ENCODE measurements at regions not wholly inside any gene's neighbourhood (a gene's known extent, or its start where the extent isn't known, plus 50 kb on each side); places are given as distances from the start of the nearest gene placed in this dataset.
"Not testable (repeated sequence)": the region's sequence is repeated elsewhere in the genome, so short reads cannot be mapped to it uniquely, and the experiment has no call there.

GRCh38 chr13:44129418-44129817 lies 244.2 kb upstream of the SERP2 start:
- DNase-seq, result no peak

GRCh38 chr13:44131069-44131614 lies 242.5 kb upstream of the SERP2 start:
- DNase-seq, result no peak

GRCh38 chr13:44132710-44133109 lies 240.9 kb upstream of the SERP2 start:
- peak; percentile 92 to 100 for DNase-seq

GRCh38 chr13:44133626-44134025 lies 240.0 kb upstream of the SERP2 start:
- DNase-seq, result peak; percentile 57 to 81

GRCh38 chr13:44135566-44135965 lies 238.1 kb upstream of the SERP2 start:
- DNase-seq, result peak; percentile 53 to 80

GRCh38 chr13:44136696-44137268 lies 236.8 kb upstream of the SERP2 start:
- peak; percentile 29 to 78 for DNase-seq

GRCh38 chr13:44137466-44137865 lies 236.2 kb upstream of the SERP2 start:
- DNase-seq, result no peak

- DNase-seq, result no peak
Measured at GRCh38 chr13:44140146-44140545, 233.5 kb upstream of the SERP2 start.

- peak; percentile 19 to 52 for DNase-seq
Measured at GRCh38 chr13:44140888-44141724, 232.5 kb upstream of the SERP2 start.

GRCh38 chr13:44141725-44142539 lies 231.7 kb upstream of the SERP2 start:
- peak; percentile 95 to 99 for DNase-seq

GRCh38 chr13:44142540-44142867 lies 231.1 kb upstream of the SERP2 start:
- no peak for DNase-seq

- DNase-seq, result no peak
Measured at GRCh38 chr13:44142941-44143665, 230.5 kb upstream of the SERP2 start.

- DNase-seq, result peak in 1 of 2 donors; percentile 42
Measured at GRCh38 chr13:44146138-44146537, 227.5 kb upstream of the SERP2 start.

- no peak for DNase-seq
Measured at GRCh38 chr13:44147233-44147632, 226.4 kb upstream of the SERP2 start.

- DNase-seq, result no peak
Measured at GRCh38 chr13:44147648-44148047, 226.0 kb upstream of the SERP2 start.

- DNase-seq, result no peak
Measured at GRCh38 chr13:44148159-44148914, 225.3 kb upstream of the SERP2 start.

- not testable (repeated sequence) for DNase-seq
Measured at GRCh38 chr13:44149231-44149630, 224.4 kb upstream of the SERP2 start.

GRCh38 chr13:44149821-44150220 lies 223.8 kb upstream of the SERP2 start:
- no peak for DNase-seq

GRCh38 chr13:44151474-44151873 lies 222.2 kb upstream of the SERP2 start:
- DNase-seq, result no peak

- no peak for DNase-seq
Measured at GRCh38 chr13:44153496-44153895, 220.1 kb upstream of the SERP2 start.

GRCh38 chr13:44155422-44156293 lies 218.0 kb upstream of the SERP2 start:
- DNase-seq, result no peak

Measured in inflammatory macrophage treated with lipopolysaccharide for 1 hour (primary cell).